H1 (cell line): ENCODE measurements at regions not wholly inside any gene's neighbourhood (a gene's known extent, or its start where the extent isn't known, plus 50 kb on each side); places are given as distances from the start of the nearest gene placed in this dataset.

Experiments used
- CTCF ChIA-PET: fragments of 300-600 bp; sonication (Branson Sonifier 250); formaldehyde crosslinking; loops from one replicate; lab custom pipeline; 2021; ENCODE audit not compliant: partially characterized antibody; lab: Charles Lee
- POLR2A ChIA-PET: fragments of 300-600 bp; sonication (Branson Sonifier 250); formaldehyde crosslinking; loops from one replicate; lab custom pipeline; 2021; ENCODE audit warnings: inconsistent platforms; ENCODE audit not compliant: partially characterized antibody; lab: Charles Lee
- DNase-seq, 2 experiments: peaks; one replicate each; pipeline versions ENCODE4 v3.0.0 to v3.0.0-alpha.2; 2010 to 2022; ENCODE audit warnings: low spot score in 2 of 2, low read depth in 1 of 2, mixed read lengths in 1 of 2
- FAIRE-seq: peaks from 2 replicates; lab custom pipeline; 2011; peaks lifted over from hg19 to GRCh38; lab: Jason Lieb, UNC
- H2AFZ ChIP-seq: 2 replicates; pipeline ENCODE4 v1.8.1; 2012; ENCODE audit warnings: low read length, inconsistent platforms
- H2AK5ac ChIP-seq: 2 replicates; pipeline ENCODE4 v1.6.1; 2013; ENCODE audit warnings: low read depth, low read length
- H2BK120ac ChIP-seq: replicated peaks from 2 replicates; pipeline ENCODE3; 2013; ENCODE audit warnings: low read depth, low read length, inconsistent platforms
- H2BK12ac ChIP-seq: 2 replicates; pipeline ENCODE4 v1.6.1; 2013; ENCODE audit warnings: low read depth, low read length
- H2BK15ac ChIP-seq: 2 replicates; pipeline ENCODE4 v1.6.1; 2013; ENCODE audit warnings: low read length
- H2BK20ac ChIP-seq: 2 replicates; pipeline ENCODE4 v1.6.1; 2013; ENCODE audit warnings: low read length
- H2BK5ac ChIP-seq: 2 replicates; pipeline ENCODE4 v1.6.1; 2013; ENCODE audit warnings: low read depth, low read length
- H3K14ac ChIP-seq: 2 replicates; pipeline ENCODE4 v1.6.1; 2013; ENCODE audit warnings: inconsistent platforms; ENCODE audit not compliant: insufficient read length
- H3K18ac ChIP-seq: 2 replicates; pipeline ENCODE4 v1.6.1; 2013; ENCODE audit warnings: low read length; ENCODE audit errors: extremely low read depth
- H3K23ac ChIP-seq: 2 replicates; pipeline ENCODE4 v1.6.1; 2013; ENCODE audit warnings: inconsistent platforms; ENCODE audit not compliant: insufficient read length
- H3K23me2 ChIP-seq: 2 replicates; pipeline ENCODE4 v1.6.1; 2013; ENCODE audit warnings: low read depth, low read length
- H3K27ac ChIP-seq: 2 replicates; pipeline ENCODE4 v1.6.1; 2011; ENCODE audit warnings: low read depth, low read length, inconsistent platforms
- H3K27me3 ChIP-seq, 4 experiments: replicated peaks in 1 of 4; 1 replicate in 1 of 4; 2 replicates in 3 of 4; pipeline versions ENCODE4 v1.6.1 to v1.8.1; 2011 to 2013; ENCODE audit warnings: low read length in 3 of 4, mild to moderate bottlenecking in 3 of 4, inconsistent platforms in 2 of 4, mixed read lengths in 2 of 4, moderate library complexity in 1 of 4; ENCODE audit not compliant: control insufficient read depth in 3 of 4, insufficient read depth in 3 of 4; ENCODE audit errors: extremely low read depth in 1 of 4
- H3K36me3 ChIP-seq, 4 experiments: 2 replicates each; pipeline versions ENCODE4 v1.6.1 to v1.8.1; 2011 to 2013; ENCODE audit warnings: mild to moderate bottlenecking in 4 of 4, low read length in 3 of 4, moderate library complexity in 2 of 4, control low read depth in 1 of 4, inconsistent platforms in 1 of 4; ENCODE audit not compliant: insufficient read depth in 4 of 4, control insufficient read depth in 2 of 4
- H3K4ac ChIP-seq: replicated peaks from 2 replicates; pipeline ENCODE3; 2013; ENCODE audit warnings: low read length, low read depth, mixed read lengths, inconsistent platforms; ENCODE audit not compliant: insufficient read length
- H3K4me1 ChIP-seq, 4 experiments: replicated peaks in 1 of 4; 1 replicate in 1 of 4; 2 replicates in 3 of 4; pipeline versions ENCODE4 v1.6.1 to v1.8.1; 2011 to 2013; ENCODE audit warnings: low read length in 3 of 4, inconsistent platforms in 2 of 4, mixed read lengths in 1 of 4; ENCODE audit not compliant: insufficient read depth in 4 of 4, control insufficient read depth in 3 of 4
- H3K4me2 ChIP-seq, 2 experiments: 2 replicates each; pipeline versions ENCODE4 v1.6.1 to v1.8.1; 2011 to 2013; ENCODE audit warnings: low read depth in 2 of 2, low read length in 2 of 2, control low read depth in 1 of 2, inconsistent platforms in 1 of 2, mild to moderate bottlenecking in 1 of 2; ENCODE audit not compliant: insufficient read depth in 1 of 2
- H3K4me3 ChIP-seq, 4 experiments: fragments of 200-600, 300-600 bp in 1 of 4; sonication (generic), shearing (Covaris generic), sonication (Bioruptor Twin) in 1 of 4; 2 replicates each; pipeline versions ENCODE4 v1.5.1 to v1.8.1; 2011 to 2016; ENCODE audit warnings: low read length in 4 of 4, low read depth in 3 of 4, control low read depth in 2 of 4, inconsistent platforms in 2 of 4, mild to moderate bottlenecking in 2 of 4, mixed read lengths in 1 of 4, moderate library complexity in 1 of 4; ENCODE audit not compliant: insufficient read depth in 2 of 4; ENCODE audit errors: extremely low read depth in 1 of 4
- H3K56ac ChIP-seq: replicated peaks from 2 replicates; pipeline ENCODE3; 2013; ENCODE audit warnings: low read depth, mild to moderate bottlenecking, mixed read lengths, low read length, inconsistent platforms; ENCODE audit not compliant: insufficient read length
- H3K79me1 ChIP-seq: 2 replicates; pipeline ENCODE4 v1.6.1; 2013; ENCODE audit warnings: low read depth, low read length, control low read depth
- H3K79me2 ChIP-seq, 2 experiments: 2 replicates each; pipeline versions ENCODE4 v1.6.1 to v1.8.1; 2012 to 2013; ENCODE audit warnings: low read length in 2 of 2, mild to moderate bottlenecking in 2 of 2, inconsistent platforms in 1 of 2; ENCODE audit not compliant: insufficient read depth in 2 of 2, control insufficient read depth in 1 of 2
- H3K9ac ChIP-seq, 4 experiments: replicated peaks in 1 of 4; 1 replicate in 1 of 4; 2 replicates in 3 of 4; pipeline versions ENCODE4 v1.6.1 to v1.8.1; 2011 to 2013; ENCODE audit warnings: low read depth in 3 of 4, low read length in 3 of 4, control low read depth in 2 of 4, mild to moderate bottlenecking in 2 of 4, moderate library complexity in 2 of 4, inconsistent platforms in 1 of 4; ENCODE audit errors: extremely low read depth in 1 of 4
- H3K9me3 ChIP-seq, 2 experiments: 2 replicates each; pipeline versions ENCODE4 v1.6.1 to v1.8.1; 2012 to 2013; ENCODE audit warnings: mild to moderate bottlenecking in 2 of 2, moderate library complexity in 2 of 2, control low read depth in 1 of 2, inconsistent platforms in 1 of 2, low read depth in 1 of 2, low read length in 1 of 2, mixed read lengths in 1 of 2; ENCODE audit not compliant: insufficient read depth in 2 of 2
- H4K20me1 ChIP-seq, 2 experiments: replicated peaks in 1 of 2; 2 replicates each; pipeline versions ENCODE3 to v1.8.1; 2011 to 2013; ENCODE audit warnings: inconsistent platforms in 2 of 2, low read length in 2 of 2, mild to moderate bottlenecking in 1 of 2; ENCODE audit not compliant: insufficient read depth in 2 of 2, control insufficient read depth in 1 of 2
- H4K5ac ChIP-seq: 2 replicates; pipeline ENCODE4 v1.6.1; 2013; ENCODE audit warnings: low read length, low read depth, mixed read lengths, inconsistent platforms; ENCODE audit not compliant: insufficient read length
- H4K8ac ChIP-seq: 2 replicates; pipeline ENCODE4 v1.8.0; 2013; ENCODE audit warnings: mild to moderate bottlenecking, moderate library complexity, low read length, inconsistent platforms; ENCODE audit not compliant: insufficient read depth; ENCODE audit errors: extremely low read depth
- H4K91ac ChIP-seq: replicated peaks from 2 replicates; pipeline ENCODE3; 2013; ENCODE audit warnings: low read length, mixed read lengths, inconsistent platforms; ENCODE audit not compliant: insufficient read length
- SP4 ChIP-seq: IDR thresholded peaks from 2 replicates; pipeline ENCODE4 v1.6.1; 2012; ENCODE audit warnings: low read length, inconsistent platforms
- TEAD4 ChIP-seq: IDR thresholded peaks from 2 replicates; pipeline ENCODE4 v1.6.1; 2012; ENCODE audit warnings: low read depth, low read length, inconsistent platforms, mixed read lengths
- WGBS, 2 experiments: shearing (Covaris generic) in 1 of 2; methylation state at CpG; one replicate each; pipeline versions ENCODE4 v1.1.6 to v1.1.7; 2013 to 2015; ENCODE audit warnings: low lambda C conversion rate in 2 of 2, mixed read lengths in 2 of 2, inconsistent platforms in 1 of 2, low coverage in 1 of 2, missing lambda C conversion rate in 1 of 2; ENCODE audit not compliant: insufficient replicate concordance in 2 of 2, insufficient coverage in 1 of 2, insufficient read length in 1 of 2; ENCODE audit errors: extremely low coverage in 1 of 2, missing lambda C conversion rate in 1 of 2; 5-methylcytosine and 5-hydroxymethylcytosine counted together

DNA sequence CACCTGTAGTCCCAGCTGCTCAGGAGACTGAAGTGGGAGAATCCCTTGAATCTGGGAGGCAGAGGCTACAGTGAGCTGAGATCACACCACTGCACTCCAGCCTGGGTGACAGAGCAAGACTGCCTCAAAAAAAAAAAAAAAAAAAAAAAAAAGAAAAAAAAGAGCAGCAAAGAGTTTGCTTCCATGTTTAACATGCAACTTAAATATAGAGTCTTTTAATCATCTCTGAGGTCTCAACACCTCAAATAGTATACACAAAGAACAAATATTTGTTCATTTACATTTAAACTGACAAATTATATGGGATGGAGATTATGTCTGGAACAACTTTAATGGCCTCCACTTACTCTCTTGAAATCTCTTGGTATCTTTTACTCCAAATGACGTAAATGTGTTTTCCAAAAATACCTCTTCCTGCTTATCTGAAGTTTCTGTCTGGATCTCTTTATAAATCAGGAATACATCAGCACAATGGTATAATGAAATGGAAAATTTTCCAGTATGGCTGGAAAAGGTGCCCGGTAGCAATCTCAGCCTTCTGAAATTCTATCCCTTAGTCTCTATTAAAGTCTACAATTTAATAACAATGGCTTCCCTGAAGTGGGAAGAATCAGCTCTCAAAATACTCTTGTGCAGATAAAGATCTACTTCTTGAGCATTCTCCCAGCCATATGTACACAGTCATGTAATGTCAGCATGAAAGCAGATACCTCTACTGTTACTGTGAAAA lies 258.5 kb downstream of the OMA1 start:
- Histone ChIP-seq H3K79me2 (no peaks in the 10 kb centered on the region), H3K36me3 (no peaks in the 10 kb centered on the region), H3K23me2 (no peaks in the 10 kb centered on the region), H2BK5ac (no peak overlapping the region), H4K8ac (no peak overlapping the region), H3K18ac (no peak overlapping the region), H2AFZ (no peak overlapping the region), H3K23ac (no peak overlapping the region), H4K20me1 (no peaks in the 10 kb centered on the region), H3K79me1 (no peaks in the 10 kb centered on the region), H3K27me3 (no peaks in the 10 kb centered on the region), H4K5ac (no peak overlapping the region), H2BK12ac (no peak overlapping the region), H3K9me3 (no peaks in the 10 kb centered on the region), H3K4me1 (no peaks in the 10 kb centered on the region), H3K56ac (no peak overlapping the region), H3K27ac (no peak overlapping the region), H3K9ac (no peak overlapping the region), H4K91ac (no peak overlapping the region), H2AK5ac (no peak overlapping the region), H3K4me2 (no peak overlapping the region), H2BK15ac (no peak overlapping the region), H2BK20ac (no peak overlapping the region), H3K4ac (no peak overlapping the region), H2BK120ac (no peak overlapping the region), H3K4me3 (no peak overlapping the region), H3K14ac (no peak overlapping the region)
- WGBS, 2 experiments, result 76% methylated on average over 2 of the region's 2 CpGs; no CpG with 5 or more reads in 1 of the 2 experiments
- no peak for FAIRE-seq
- ChIA-PET POLR2A (no interaction called here), CTCF (no interaction called here)
- TF ChIP-seq TEAD4 (no peak), SP4 (no peak)
- no peak for DNase-seq
